Suprapubic skin (tissue), 3 donors: ENCODE measurements at regions not wholly inside any gene's neighbourhood (a gene's known extent, or its start where the extent isn't known, plus 50 kb on each side); places are given as distances from the start of the nearest gene placed in this dataset.

ENCODE experiments used
- CTCF ChIP-seq, 2 donors: fragments of 200-600 bp in 1 of 2; fragments of 450-650 bp in 1 of 2; sonication (generic) in 1 of 2; IDR thresholded peaks; one replicate each; pipeline ENCODE4 v1.5.1; 2016 to 2019; ENCODE audit warnings: antibody characterized with exemption in 2 of 2, mild to moderate bottlenecking in 1 of 2, moderate library complexity in 1 of 2
- EP300 ChIP-seq: sonication (generic); formaldehyde crosslinking; IDR thresholded peaks from one replicate; pipeline ENCODE4 v1.6.1; 2017; ENCODE audit warnings: antibody characterized with exemption
- POLR2A ChIP-seq, 2 donors: fragments of 450-650 bp; IDR thresholded peaks; one replicate each; pipeline ENCODE4 v1.6.1; 2017; ENCODE audit warnings: antibody characterized with exemption in 2 of 2, mild to moderate bottlenecking in 2 of 2, moderate library complexity in 2 of 2

- TF ChIP-seq POLR2A (IDR thresholded peaks at IDR 0.05) (no peak), CTCF (IDR thresholded peaks at IDR 0.05) (no peak), EP300 (no peak)
Measured at GRCh38 chrX:69019073-69019890, 146.0 kb downstream of the PJA1 start.
